HepG2 (cell line): ENCODE measurements at regions not wholly inside any gene's neighbourhood (a gene's known extent, or its start where the extent isn't known, plus 50 kb on each side); places are given as distances from the start of the nearest gene placed in this dataset.

Experiments used
- ATAC-seq: fragments of 200-7000 bp; cut with Tn5 transposase; 3 replicates; pipeline ENCODE4 v1.9.1; 2020; ENCODE audit warnings: mild to moderate bottlenecking, moderate library complexity
- BruUV-seq: library from RNA; stranded (reverse); fragments of 400-500 nt; replicated peaks from 2 replicates; lab custom pipeline; 2021; lab: Mats Ljungman, UMichigan
- CTCF ChIA-PET: fragments of 300-600 bp; formaldehyde crosslinking; extraction: SDS; loops from one replicate; lab custom pipeline; 2021; ENCODE audit warnings: low total read pairs, inconsistent platforms, low intra/inter-chr PET ratio; lab: Yijun Ruan, JAX
- POLR2A ChIA-PET: fragments of 350-600 bp; sonication (Branson Sonifier 250); formaldehyde crosslinking; loops from one replicate; lab custom pipeline; 2020; ENCODE audit warnings: antibody characterized with exemption, inconsistent platforms; lab: Yijun Ruan, JAX
- DNase-seq: peaks from one replicate; pipeline ENCODE4 v3.0.0-alpha.2; 2015; ENCODE audit warnings: low spot score
- FAIRE-seq: peaks from 3 replicates; lab custom pipeline; 2011; peaks lifted over from hg19 to GRCh38; lab: Jason Lieb, UNC
- H2AFZ ChIP-seq: one replicate; pipeline ENCODE4 v1.6.1; 2011; ENCODE audit warnings: low read length, inconsistent platforms
- H3K27ac ChIP-seq: fragments of 300-600 bp; 3 replicates; pipeline ENCODE4 v1.8.0; 2011; ENCODE audit warnings: mixed run types, mild to moderate bottlenecking, mixed read lengths, low read length, inconsistent platforms; ENCODE audit not compliant: insufficient read depth; ENCODE audit errors: extremely low read length
- H3K27me3 ChIP-seq, 2 experiments: fragments of 200-600 bp in 1 of 2; 2 replicates in 1 of 2; 3 replicates in 1 of 2; pipeline versions ENCODE4 v1.6.0 to v1.8.0; 2011; ENCODE audit warnings: low read length in 2 of 2, mild to moderate bottlenecking in 2 of 2, moderate library complexity in 2 of 2, inconsistent platforms in 1 of 2; ENCODE audit not compliant: insufficient read depth in 2 of 2, control insufficient read depth in 1 of 2
- H3K36me3 ChIP-seq, 2 experiments: fragments of 200-600 bp in 1 of 2; replicated peaks in 1 of 2; 2 replicates in 1 of 2; 3 replicates in 1 of 2; pipeline versions ENCODE4 v1.5.1 to v1.8.0; 2011; ENCODE audit warnings: low read length in 2 of 2, inconsistent platforms in 1 of 2; ENCODE audit not compliant: insufficient read depth in 2 of 2, control insufficient read depth in 1 of 2
- H3K4me1 ChIP-seq: 2 replicates; pipeline ENCODE4 v1.5.1; 2012; ENCODE audit warnings: low read length, inconsistent platforms; ENCODE audit not compliant: insufficient read depth
- H3K4me2 ChIP-seq: 2 replicates; pipeline ENCODE4 v1.6.0; 2011; ENCODE audit warnings: low read depth, low read length, inconsistent platforms
- H3K4me3 ChIP-seq, 3 experiments: fragments of 200-600 bp in 1 of 3; sonication (generic), shearing (Covaris generic) in 1 of 3; replicated peaks in 1 of 3; 2 replicates each; pipeline ENCODE4 v1.5.1; 2011 to 2016; ENCODE audit warnings: low read length in 3 of 3, inconsistent platforms in 2 of 3, low read depth in 2 of 3, mild to moderate bottlenecking in 2 of 3, control low read depth in 1 of 3, mixed read lengths in 1 of 3; ENCODE audit not compliant: insufficient read depth in 1 of 3
- H3K79me2 ChIP-seq: one replicate; pipeline ENCODE4 v1.6.1; 2011; ENCODE audit warnings: low read length, inconsistent platforms; ENCODE audit not compliant: insufficient read depth
- H3K9ac ChIP-seq: 2 replicates; pipeline ENCODE4 v1.6.0; 2011; ENCODE audit warnings: mild to moderate bottlenecking, low read depth, low read length, inconsistent platforms; ENCODE audit not compliant: insufficient read depth
- H3K9me3 ChIP-seq: 2 replicates; pipeline ENCODE4 v1.5.1; 2012; ENCODE audit warnings: mild to moderate bottlenecking, low read length
- H4K20me1 ChIP-seq: 2 replicates; pipeline ENCODE4 v1.6.0; 2011; ENCODE audit warnings: inconsistent platforms, mild to moderate bottlenecking, low read length, moderate library complexity; ENCODE audit not compliant: insufficient read depth
- ARID5B ChIP-seq: IDR thresholded peaks from 2 replicates; pipeline ENCODE4 v1.4.0; 2020; ENCODE audit warnings: mild to moderate bottlenecking, missing genetic modification reagents
- CBX5 ChIP-seq: sonication (generic); formaldehyde crosslinking; IDR thresholded peaks from 2 replicates; pipeline ENCODE4 v1.4.0; 2020; ENCODE audit warnings: missing genetic modification reagents, borderline replicate concordance
- GLMP ChIP-seq: sonication (generic); formaldehyde crosslinking; IDR thresholded peaks from 2 replicates; pipeline ENCODE4 v1.9.0; 2021; ENCODE audit warnings: missing genetic modification reagents, mild to moderate bottlenecking, borderline replicate concordance
- HNRNPUL1 ChIP-seq: fragments of 200-400 bp; formaldehyde crosslinking; IDR thresholded peaks from 2 replicates; pipeline ENCODE4 v1.6.1; 2017; ENCODE audit warnings: low read depth, mild to moderate bottlenecking, low read length, moderate library complexity
- PAXIP1 ChIP-seq: sonication (generic); formaldehyde crosslinking; conservative IDR thresholded peaks from 2 replicates; pipeline ENCODE4 v1.4.0; 2020; ENCODE audit warnings: mild to moderate bottlenecking, missing genetic modification reagents, moderate library complexity
- POGZ ChIP-seq: sonication (generic); formaldehyde crosslinking; IDR thresholded peaks from 2 replicates; pipeline ENCODE4 v1.4.0; 2020; ENCODE audit warnings: mild to moderate bottlenecking, missing genetic modification reagents
- SRSF9 ChIP-seq: fragments of 200-400 bp; formaldehyde crosslinking; IDR thresholded peaks from 2 replicates; pipeline ENCODE4 v1.6.1; 2018; ENCODE audit warnings: borderline replicate concordance, mild to moderate bottlenecking, low read depth, low read length; ENCODE audit not compliant: insufficient read depth, poor library complexity, severe bottlenecking
- ZBTB21 ChIP-seq: sonication (generic); formaldehyde crosslinking; IDR thresholded peaks from 2 replicates; pipeline ENCODE4 v1.4.0; 2020; ENCODE audit warnings: missing genetic modification reagents
- ZBTB42 ChIP-seq: sonication (generic); formaldehyde crosslinking; IDR thresholded peaks from 2 replicates; pipeline ENCODE4 v1.5.0; 2020; ENCODE audit warnings: mild to moderate bottlenecking, missing genetic modification reagents
- ZNF12 ChIP-seq: sonication (generic); formaldehyde crosslinking; IDR thresholded peaks from 2 replicates; pipeline ENCODE4 v1.5.0; 2020; ENCODE audit warnings: missing genetic modification reagents
- ZNF30 ChIP-seq: sonication (generic); formaldehyde crosslinking; IDR thresholded peaks from 2 replicates; pipeline ENCODE4 v1.5.0; 2020; ENCODE audit warnings: mild to moderate bottlenecking, missing genetic modification reagents
- ZNF737 ChIP-seq: sonication (generic); formaldehyde crosslinking; IDR thresholded peaks from 2 replicates; pipeline ENCODE4 v1.5.0; 2020; ENCODE audit warnings: missing genetic modification reagents, mild to moderate bottlenecking, borderline replicate concordance
- ZNF792 ChIP-seq: IDR thresholded peaks from 2 replicates; pipeline ENCODE4 v1.6.1; 2016
- ZNF816 ChIP-seq: sonication (generic); formaldehyde crosslinking; IDR thresholded peaks from 2 replicates; pipeline ENCODE4 v1.8.0; 2022; ENCODE audit warnings: missing genetic modification reagents, mild to moderate bottlenecking, borderline replicate concordance
- ZNF841 ChIP-seq: sonication (generic); formaldehyde crosslinking; IDR thresholded peaks from 2 replicates; pipeline ENCODE4 v1.8.1; 2023; ENCODE audit warnings: missing genetic modification reagents, borderline replicate concordance
- WGBS: methylation state at CpG from one replicate; pipeline ENCODE4 v1.1.6; 2017; ENCODE audit warnings: low lambda C conversion rate; 5-methylcytosine and 5-hydroxymethylcytosine counted together
- in situ Hi-C: cut with HindIII; loops from 2 replicates; pipeline ENCODE4 v1.10.0; 2017; ENCODE audit warnings: low pct_unique_long_range_greater_than_20kb; ENCODE audit not compliant: extremely low pct_ligation_motif_present
- intact Hi-C: fragments of 100-400 bp; cut with micrococcal nuclease; formaldehyde crosslinking; loops from one replicate; pipeline ENCODE4 v1.10.0; 2022; ENCODE audit not compliant: unreplicated experiment

GRCh38 chr1:193712392-193712791 lies 526.0 kb upstream of the B3GALT2 start (continued):
- TF ChIP-seq PAXIP1 (CRISPR knock-in tag) (no peak), SRSF9 (no peak), ZNF30 (no peak), GLMP (CRISPR knock-in tag) (no peak), ZNF737 (CRISPR knock-in tag) (no peak)

- in situ Hi-C loops (no loop called here), intact Hi-C loops (no loop called here)
- BruUV-seq, result no TSS peak
- no peaks in the 10 kb centered on the region for H3K4me1 ChIP-seq
- no peak overlapping the region for H3K4me2 ChIP-seq
- H3K36me3 ChIP-seq, result no peaks in the 10 kb centered on the region
- no peak overlapping the region for H2AFZ ChIP-seq
- no peaks in the 10 kb centered on the region for H3K27me3 ChIP-seq
- H3K4me3 ChIP-seq, result no peak overlapping the region
- FAIRE-seq, result no peak
- no peaks in the 10 kb centered on the region for H3K9me3 ChIP-seq
- CTCF ChIA-PET, result no interaction called here
- ATAC-seq, result no peak
- H3K27ac ChIP-seq, result no peak overlapping the region
- WGBS, result 0% methylated on average over 1 of the region's 1 CpG
- no peak overlapping the region for H3K9ac ChIP-seq
- TF ChIP-seq POGZ (CRISPR knock-in tag), result no peak
- TF ChIP-seq CBX5 (CRISPR knock-in tag), result no peak
- TF ChIP-seq HNRNPUL1, result no peak
- TF ChIP-seq ZNF792 (CRISPR knock-in tag), result no peak
- no peak for TF ChIP-seq ARID5B (CRISPR knock-in tag)
- no peak for TF ChIP-seq ZNF816 (CRISPR knock-in tag)
- TF ChIP-seq ZNF841 (CRISPR knock-in tag), result no peak
- TF ChIP-seq ZBTB42, result no peak
- TF ChIP-seq ZNF12 (CRISPR knock-in tag), result no peak
- TF ChIP-seq ZBTB21 (CRISPR knock-in tag), result no peak
- DNase-seq, result no peak
- H3K79me2 ChIP-seq, result no peaks in the 10 kb centered on the region
- POLR2A ChIA-PET, result no interaction called here
- H4K20me1 ChIP-seq, result no peaks in the 10 kb centered on the region
Observed at GRCh38 chr1:193709607-193710006, 523.2 kb upstream of the B3GALT2 start.
